Transverse colon (tissue), 4 donors: ENCODE measurements at regions not wholly inside any gene's neighbourhood (a gene's known extent, or its start where the extent isn't known, plus 50 kb on each side); places are given as distances from the start of the nearest gene placed in this dataset.

Source experiments
- DNase-seq: peaks from one replicate; pipeline ENCODE4 v3.0.0-alpha.2; 2019
- H3K27ac ChIP-seq, 4 donors: fragments of 200-600 bp; sonication (generic); 2 replicates each; pipeline ENCODE4 v1.5.1; 2016 to 2018; ENCODE audit warnings: inconsistent platforms in 4 of 4
- H3K27me3 ChIP-seq: fragments of 200-600 bp; sonication (generic); 2 replicates; pipeline ENCODE4 v1.5.1; 2017; ENCODE audit warnings: inconsistent platforms
- H3K36me3 ChIP-seq, 4 donors: fragments of 200-600 bp; sonication (generic); 2 replicates each; pipeline ENCODE4 v1.5.1; 2017 to 2019; ENCODE audit warnings: inconsistent platforms in 4 of 4
- H3K4me1 ChIP-seq, 4 donors: fragments of 200-600 bp; sonication (generic); 2 replicates each; pipeline ENCODE4 v1.5.1; 2017 to 2020; ENCODE audit warnings: inconsistent platforms in 4 of 4
- H3K4me3 ChIP-seq, 4 donors: fragments of 200-600 bp; sonication (generic); 1 replicate in 1 of 4; 2 replicates in 3 of 4; pipeline versions ENCODE4 v1.5.1 to v1.6.1; 2017 to 2019; ENCODE audit warnings: inconsistent platforms in 4 of 4
- H3K9me3 ChIP-seq, 2 donors: fragments of 200-600 bp; sonication (generic); 2 replicates each; pipeline ENCODE4 v1.5.1; 2017 to 2019; ENCODE audit warnings: inconsistent platforms in 2 of 2
- CTCF ChIP-seq, 5 experiments: fragments of 200-600 bp in 3 of 5; fragments of 450-650 bp in 2 of 5; sonication (generic) in 3 of 5; IDR thresholded peaks; 1 replicate in 2 of 5; 2 replicates in 3 of 5; pipeline ENCODE4 v1.5.1; 2016 to 2017; ENCODE audit warnings: antibody characterized with exemption in 5 of 5, inconsistent platforms in 3 of 5, mild to moderate bottlenecking in 2 of 5, moderate library complexity in 1 of 5
- EP300 ChIP-seq: sonication (generic); formaldehyde crosslinking; IDR thresholded peaks from one replicate; pipeline ENCODE4 v1.6.1; 2017; ENCODE audit warnings: antibody characterized with exemption, low read depth
- POLR2A ChIP-seq: fragments of 450-650 bp; IDR thresholded peaks from one replicate; pipeline ENCODE4 v1.6.1; 2016; ENCODE audit warnings: antibody characterized with exemption, mild to moderate bottlenecking, moderate library complexity
- POLR2AphosphoS5 ChIP-seq, 3 donors: sonication (generic); formaldehyde crosslinking; IDR thresholded peaks; one replicate each; pipeline ENCODE4 v1.6.1; 2016; ENCODE audit warnings: antibody characterized with exemption in 3 of 3
- WGBS, 2 donors: methylation state at CpG; one replicate each; pipeline ENCODE4 v1.1.5; 2018; ENCODE audit warnings: low coverage in 1 of 2; 5-methylcytosine and 5-hydroxymethylcytosine counted together
- in situ Hi-C, 4 donors: fragments of 200-750 bp; cut with MboI; loops; one replicate each; pipeline versions ENCODE4 v1.15.0 to v1.15.1; 2017; ENCODE audit warnings: low sequenced_read_pairs in 3 of 4, low pct_ligation_motif_present in 1 of 4, low pct_unique_long_range_greater_than_20kb in 1 of 4
- intact Hi-C: fragments of 100-400 bp; cut with DNase I; formaldehyde crosslinking; loops from one replicate; pipeline ENCODE4 v1.15.1; 2023; ENCODE audit warnings: low total_unique reads

- no peaks in the 10 kb centered on the region for H3K9me3 ChIP-seq
- H3K4me3 ChIP-seq, result no peak overlapping the region
- intact Hi-C loops, result no loop called here
- H3K27me3 ChIP-seq, result no peaks in the 10 kb centered on the region
- no peak for DNase-seq
- H3K27ac ChIP-seq, result no peak overlapping the region
- H3K4me1 ChIP-seq, result no peaks in the 10 kb centered on the region
- TF ChIP-seq EP300, result no peak
- TF ChIP-seq POLR2A, result no peak
- no peak for TF ChIP-seq POLR2AphosphoS5 (IDR thresholded peaks at IDR 0.05)
- in situ Hi-C loops, result no loop called here
- no peaks in the 10 kb centered on the region for H3K36me3 ChIP-seq
- 56 to 59% methylated on average over 2 of the region's 2 CpGs for WGBS, 2 donors
Observed at GRCh38 chr13:62287764-62288163, 872.1 kb upstream of the PCDH20 start.

- in situ Hi-C loops, result no loop called here
- Histone ChIP-seq H3K27me3 (no peaks in the 10 kb centered on the region), H3K4me3 (no peak overlapping the region), H3K9me3 (no peaks in the 10 kb centered on the region), H3K27ac (no peak overlapping the region), H3K36me3 (no peaks in the 10 kb centered on the region), H3K4me1 (no peaks in the 10 kb centered on the region)
- intact Hi-C loops, result no loop called here
- TF ChIP-seq POLR2A, result no peak
- no peak for DNase-seq
- WGBS, 2 donors, result 57 to 67% methylated on average over 1 of the region's 1 CpG
Observed at GRCh38 chr13:62280590-62280989, 864.9 kb upstream of the PCDH20 start.

DNA sequence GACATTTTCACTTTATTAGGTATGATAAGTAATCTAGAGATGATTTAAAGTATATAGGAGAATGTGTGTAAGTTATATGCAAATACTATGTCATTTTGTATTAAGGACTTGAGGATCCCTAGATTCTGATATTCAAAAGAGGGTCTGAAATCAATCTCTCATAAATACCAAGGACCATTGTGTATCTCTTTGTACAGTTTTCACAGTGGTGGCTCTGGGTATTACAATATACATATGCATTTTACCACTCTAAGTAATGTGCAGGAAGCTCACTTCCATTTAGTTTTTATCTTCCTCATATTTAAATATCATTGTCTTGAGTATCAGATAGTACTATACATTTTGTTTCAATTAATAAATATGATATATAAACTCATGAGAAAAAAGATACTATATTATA, 862.6 kb upstream of the PCDH20 start:
- no peak for TF ChIP-seq POLR2AphosphoS5 (IDR thresholded peaks at IDR 0.05)
- no peak for TF ChIP-seq POLR2A
- TF ChIP-seq EP300, result no peak
- no peak for TF ChIP-seq CTCF (IDR thresholded peaks at IDR 0.05)
- DNase-seq, result no peak
- Histone ChIP-seq H3K27me3 (no peaks in the 10 kb centered on the region), H3K4me1 (no peaks in the 10 kb centered on the region), H3K4me3 (no peak overlapping the region), H3K9me3 (no peaks in the 10 kb centered on the region), H3K27ac (no peak overlapping the region), H3K36me3 (no peaks in the 10 kb centered on the region)
- in situ Hi-C loops, result no loop called here
- intact Hi-C loops, result no loop called here

DNA sequence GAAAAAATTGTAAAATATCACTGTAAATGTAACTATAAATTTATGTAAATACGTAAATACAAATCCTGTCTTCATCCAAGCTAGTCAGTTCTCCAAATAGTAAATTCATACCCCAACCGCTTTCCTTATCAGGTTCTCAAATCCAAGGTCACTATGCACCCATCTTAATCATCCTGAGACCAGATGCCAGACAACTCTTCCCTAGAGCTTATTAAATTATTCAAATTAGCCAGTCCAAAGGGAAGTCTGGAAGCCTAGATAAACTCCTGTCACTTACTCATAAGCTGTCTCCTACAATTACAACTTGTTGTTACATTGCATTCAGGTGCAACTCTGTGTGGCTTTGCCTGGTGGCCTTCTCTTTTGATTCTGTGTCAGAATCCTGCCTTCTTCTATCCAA, 836.1 kb upstream of the PCDH20 start:
- Histone ChIP-seq H3K4me1 (no peaks in the 10 kb centered on the region), H3K27ac (no peak overlapping the region), H3K9me3 (no peaks in the 10 kb centered on the region), H3K36me3 (no peaks in the 10 kb centered on the region), H3K27me3 (no peaks in the 10 kb centered on the region), H3K4me3 (no peak overlapping the region)
- no peak for DNase-seq
- no peak for TF ChIP-seq POLR2AphosphoS5 (IDR thresholded peaks at IDR 0.05)
- no peak for TF ChIP-seq POLR2A
- TF ChIP-seq EP300, result no peak
- no peak for TF ChIP-seq CTCF (IDR thresholded peaks at IDR 0.05)
- in situ Hi-C loops (no loop called here), intact Hi-C loops (no loop called here)
- WGBS, 2 donors, result 78 to 87% methylated on average over 2 of the region's 2 CpGs

- in situ Hi-C loops (no loop called here), intact Hi-C loops (no loop called here)
- WGBS, 2 donors, result 57% methylated on average over 10 of the region's 10 CpGs
Observed at GRCh38 chr13:62250501-62251201, 835.0 kb upstream of the PCDH20 start.

More at GRCh38 chr13:62250501-62251201, 835.0 kb upstream of the PCDH20 start:
- Histone ChIP-seq H3K9me3 (no peaks in the 10 kb centered on the region), H3K27me3 (no peaks in the 10 kb centered on the region), H3K27ac (no peak overlapping the region), H3K36me3 (no peaks in the 10 kb centered on the region), H3K4me3 (no peak overlapping the region), H3K4me1 (no peaks in the 10 kb centered on the region)
- DNase-seq, result no peak
- TF ChIP-seq POLR2A, result no peak
- TF ChIP-seq EP300, result no peak
- no peak for TF ChIP-seq POLR2AphosphoS5 (IDR thresholded peaks at IDR 0.05)
- TF ChIP-seq CTCF (IDR thresholded peaks at IDR 0.05), result no peak
